ENCODE measurements at regions not wholly inside any gene's neighbourhood (a gene's known extent, or its start where the extent isn't known, plus 50 kb on each side); places are given as distances from the start of the nearest gene placed in this dataset.

DNA sequence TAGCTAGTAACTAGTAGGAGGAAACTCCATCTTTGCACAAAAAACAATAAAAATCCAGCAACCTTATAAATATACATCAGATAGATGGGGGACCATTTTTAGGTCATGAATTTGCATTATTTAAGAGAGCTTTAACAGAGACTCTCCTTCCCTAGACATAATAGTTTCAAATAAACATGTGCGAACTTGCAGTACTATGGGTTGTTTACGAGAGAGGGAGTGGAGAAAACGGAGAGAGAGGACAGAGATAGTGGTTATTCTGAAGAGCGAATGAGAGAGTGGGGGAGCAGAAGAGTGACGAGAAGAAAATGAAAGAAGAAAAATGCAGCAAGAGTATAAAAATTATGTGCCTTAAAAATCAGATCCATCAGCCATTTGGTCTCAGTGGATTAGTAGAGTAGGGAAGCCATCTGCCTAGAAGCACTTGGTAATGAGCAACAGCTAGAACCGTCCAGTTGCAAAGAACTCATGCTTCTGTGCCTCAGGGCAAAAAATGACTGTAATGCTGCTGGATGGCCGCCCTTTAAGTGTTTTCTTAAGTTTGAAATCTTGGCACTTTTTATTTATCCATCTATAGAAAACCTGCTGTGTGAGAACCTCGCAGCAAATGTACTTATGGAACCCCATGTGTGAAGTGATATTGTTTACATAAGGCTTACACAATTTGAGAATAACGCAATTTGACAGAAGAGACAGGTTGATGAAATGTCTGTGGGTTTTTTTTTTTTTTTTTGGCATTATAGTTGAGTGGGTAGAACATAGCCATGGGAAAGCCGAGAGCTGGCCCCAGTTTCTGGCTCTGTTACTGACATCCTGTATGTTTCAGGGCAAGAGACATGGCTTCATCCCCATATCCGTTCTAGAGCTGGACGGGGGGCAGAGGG is 95.6 kb upstream of the ZNF608 start:
- no peak for DNase-seq

GRCh38 chr5:124842725-124843595 is 96.5 kb upstream of the ZNF608 start:
- no peak for DNase-seq

DNA sequence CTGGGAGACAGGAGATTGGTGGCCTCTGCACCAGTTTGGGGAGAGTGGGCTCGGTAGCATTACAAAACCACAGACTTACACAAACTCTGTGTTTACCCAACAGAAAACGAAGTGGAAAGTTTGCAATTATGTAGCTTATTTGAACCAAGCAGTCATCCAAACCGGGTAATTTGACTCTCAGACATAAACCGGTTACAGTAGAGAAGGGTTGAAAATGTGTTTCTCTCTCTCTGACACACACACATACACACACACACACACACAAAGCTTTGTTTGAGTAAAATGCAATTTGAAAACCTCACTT is 97.1 kb upstream of the ZNF608 start:
- DNase-seq = no peak

- no peak for DNase-seq
Measured at GRCh38 chr5:124844371-124844920, 98.0 kb upstream of the ZNF608 start.

- DNase-seq = no peak
Measured at GRCh38 chr5:124847907-124848306, 101.5 kb upstream of the ZNF608 start.

DNA sequence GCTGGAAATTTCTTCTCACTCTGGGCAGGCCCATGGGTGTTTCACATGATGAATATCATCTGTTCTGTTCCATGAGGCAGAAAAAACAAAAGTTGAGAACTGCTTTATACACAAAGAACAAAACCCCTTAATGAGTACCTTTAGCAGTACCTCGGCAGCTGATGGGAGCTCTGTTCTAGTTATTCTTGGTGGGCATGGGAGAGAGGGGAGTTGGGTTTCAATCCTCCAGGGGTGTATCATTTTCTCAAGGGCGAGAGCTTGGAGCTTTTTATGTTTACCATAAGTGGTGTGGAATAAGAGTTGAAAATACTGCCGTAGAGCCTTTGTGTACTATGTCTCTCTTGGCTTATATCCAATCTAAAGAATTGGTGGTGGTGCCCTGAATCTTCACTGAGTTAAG is 103.3 kb upstream of the ZNF608 start:
- no peak for DNase-seq

DNA sequence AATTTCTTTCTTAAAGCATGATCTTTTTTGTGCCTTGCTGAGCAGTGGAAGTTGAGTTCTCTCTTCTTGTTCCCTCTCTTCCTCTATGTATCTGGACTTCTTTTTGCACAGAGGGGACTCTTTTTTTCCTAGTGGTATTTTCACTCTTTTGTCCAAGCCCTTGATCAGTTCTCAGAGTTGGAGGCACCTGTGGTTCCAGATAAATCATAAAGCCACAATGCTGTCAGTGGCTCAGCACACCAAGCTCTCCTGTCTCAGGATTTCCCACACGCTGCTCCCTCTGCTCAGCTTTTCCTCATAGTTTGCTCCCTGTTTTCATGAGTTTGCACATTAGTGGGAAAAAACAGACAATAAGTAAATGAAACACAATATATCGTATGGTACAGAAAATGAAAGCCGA is 110.3 kb upstream of the ZNF608 start:
- DNase-seq = no peak

GRCh38 chr5:124858612-124859011 is 112.2 kb upstream of the ZNF608 start:
- no peak for DNase-seq

- no peak for DNase-seq
Measured at GRCh38 chr5:124859027-124859426, 112.6 kb upstream of the ZNF608 start.

GRCh38 chr5:124859556-124860290 is 113.3 kb upstream of the ZNF608 start:
- no peak for DNase-seq

GRCh38 chr5:124860291-124860655 is 113.8 kb upstream of the ZNF608 start:
- DNase-seq = no peak

DNA sequence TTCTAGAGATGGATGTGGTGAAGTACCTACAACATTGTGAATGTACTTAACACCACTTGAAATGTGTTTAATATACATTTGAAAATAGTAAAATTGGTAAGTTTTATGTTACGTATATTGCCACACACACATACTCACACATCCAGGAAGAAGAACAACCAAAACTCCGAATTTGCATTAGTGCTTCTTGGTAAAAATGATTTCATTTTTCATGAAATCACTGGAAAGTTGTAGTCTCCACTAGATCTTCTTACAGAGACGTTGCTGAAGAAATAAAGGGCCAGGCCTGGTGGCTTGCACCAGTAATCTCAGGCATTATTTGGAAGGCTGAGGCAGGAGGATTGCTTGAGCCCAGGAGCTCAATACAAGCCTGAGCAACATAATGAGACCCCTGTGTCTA is 118.6 kb upstream of the ZNF608 start:
- no peak for DNase-seq

- no peak for DNase-seq
Measured at GRCh38 chr5:124865603-124866354, 119.3 kb upstream of the ZNF608 start.

DNA sequence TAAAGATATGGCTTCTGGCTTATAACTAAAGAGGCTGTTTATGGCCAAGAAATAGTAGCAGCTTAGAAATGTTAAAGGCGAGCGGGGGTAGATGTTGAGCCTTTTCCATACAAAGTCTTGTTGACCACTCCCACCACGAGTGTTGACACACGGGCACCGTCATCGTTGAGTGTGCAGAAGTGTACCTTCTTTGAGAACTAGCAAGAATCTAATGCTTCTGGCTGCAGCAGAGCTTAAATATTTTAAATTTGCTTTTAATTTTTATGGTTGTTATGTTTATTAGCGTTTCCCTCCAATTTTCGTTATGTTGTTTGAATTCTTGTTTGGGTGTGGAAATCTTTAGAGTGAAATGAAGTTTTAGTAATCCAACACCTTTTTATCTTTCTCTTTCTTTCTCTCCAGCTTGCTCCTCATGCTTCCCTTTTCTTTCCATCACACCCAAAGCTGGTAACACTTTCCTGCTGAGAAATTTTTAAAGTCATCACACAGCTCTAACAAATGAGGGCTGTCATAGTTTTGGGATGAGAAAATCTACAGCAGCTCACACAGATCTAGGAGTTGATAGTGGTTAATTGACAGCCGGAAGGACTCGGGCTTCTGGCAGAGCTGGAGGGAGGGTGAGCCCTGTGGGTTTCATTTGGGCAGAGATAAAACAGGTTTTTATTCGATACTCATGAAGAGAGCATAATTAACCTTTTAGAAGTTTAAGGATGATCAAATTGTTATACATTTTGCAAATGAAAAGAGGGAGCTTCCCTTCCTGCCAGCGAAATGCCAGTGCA is 120.1 kb upstream of the ZNF608 start:
- DNase-seq = no peak

DNA sequence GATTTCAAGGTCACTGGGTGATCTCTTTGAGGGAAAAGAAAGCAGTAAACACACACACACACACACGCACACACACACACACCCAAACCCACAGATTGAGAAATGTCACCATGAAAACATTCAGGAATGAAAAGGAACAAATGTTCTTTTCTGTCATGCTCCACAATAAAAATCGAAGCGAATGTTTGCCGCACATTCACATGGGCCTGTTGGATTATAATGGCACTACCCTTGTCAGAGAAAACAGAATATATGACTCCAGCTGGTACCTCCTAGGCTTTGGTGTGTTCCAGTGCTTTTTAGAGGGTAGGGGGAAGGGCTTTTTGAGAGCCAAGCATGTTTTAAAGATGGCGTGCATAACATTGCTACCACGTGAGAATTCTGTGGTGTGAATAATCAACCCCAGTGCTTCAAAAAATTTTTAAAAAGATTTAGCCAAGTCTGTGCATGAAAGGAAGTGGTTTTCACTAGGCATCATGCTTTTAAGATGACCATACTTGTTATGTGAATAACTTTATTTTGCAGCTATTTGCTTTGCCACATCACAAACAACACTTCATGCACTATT is 120.8 kb upstream of the ZNF608 start:
- DNase-seq = no peak

DNA sequence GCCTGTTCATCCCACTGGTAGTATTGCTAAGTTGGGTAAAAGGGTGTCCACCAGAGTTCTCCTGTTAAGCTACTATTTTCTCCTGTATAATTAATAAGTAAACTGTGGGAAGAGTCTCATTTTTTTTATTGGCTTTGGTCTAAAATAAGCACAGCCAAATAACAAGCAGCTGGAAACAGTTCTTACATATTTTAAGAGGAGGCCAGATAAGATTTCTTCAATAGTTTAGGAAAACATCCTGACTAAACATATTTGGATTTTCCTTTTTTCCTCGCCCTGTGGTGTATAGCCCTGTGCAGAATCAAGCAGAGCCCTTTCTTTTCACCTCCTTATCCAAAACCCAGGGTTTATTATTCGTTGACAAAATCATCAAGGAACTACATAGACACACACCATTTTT is 122.2 kb upstream of the ZNF608 start:
- DNase-seq = no peak

GRCh38 chr5:124869426-124870033 is 123.1 kb upstream of the ZNF608 start:
- no peak for DNase-seq

GRCh38 chr5:124870070-124870469 is 123.6 kb upstream of the ZNF608 start:
- DNase-seq = no peak

GRCh38 chr5:124871303-124871702 is 124.9 kb upstream of the ZNF608 start:
- DNase-seq = no peak

- DNase-seq = no peak
Measured at GRCh38 chr5:124872086-124872485, 125.6 kb upstream of the ZNF608 start.

DNA sequence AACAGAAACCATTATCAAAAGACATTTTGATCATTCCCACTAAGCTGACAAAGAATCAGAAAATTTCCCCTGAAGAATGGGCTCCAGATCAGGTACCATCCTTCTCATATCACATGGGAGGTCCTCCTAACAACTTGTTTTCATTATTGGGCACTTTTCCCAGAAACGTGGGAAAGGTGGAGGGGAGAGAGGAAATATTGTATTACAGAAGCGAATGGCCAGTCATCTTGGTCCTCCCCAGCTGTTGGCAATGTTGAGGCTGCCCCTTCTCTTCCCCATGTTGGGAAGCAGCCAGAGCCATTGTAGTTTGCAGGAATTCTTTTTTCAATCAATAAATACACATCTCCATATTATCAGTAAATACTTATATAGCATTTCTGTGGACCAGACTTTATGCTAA is 126.2 kb upstream of the ZNF608 start:
- no peak for DNase-seq

All from stimulated activated CD4-positive, alpha-beta T cell treated with anti-CD3 and anti-CD28 coated beads, Interleukin-2, amount 100 ng/mL, for 24 hours (primary cell).